GM12878 (cell line): ENCODE measurements at regions not wholly inside any gene's neighbourhood (a gene's known extent, or its start where the extent isn't known, plus 50 kb on each side); places are given as distances from the start of the nearest gene placed in this dataset.

ENCODE experiments used
- ATAC-seq: fragments of 200-7000 bp; cut with Tn5 transposase; 3 replicates; pipeline ENCODE4 v1.9.1; 2020; ENCODE audit warnings: mild to moderate bottlenecking, moderate library complexity
- BruUV-seq: library from RNA; stranded (reverse); fragments of 400-500 nt; replicated peaks from 2 replicates; lab custom pipeline; 2021; lab: Mats Ljungman, UMichigan
- CTCF ChIA-PET: fragments of 300-600 bp; sonication (Branson Sonifier 250); formaldehyde crosslinking; extraction: SDS; loops from one replicate; lab custom pipeline; 2021; ENCODE audit warnings: inconsistent platforms; lab: Yijun Ruan, JAX
- POLR2A ChIA-PET: fragments of 350-600 bp; formaldehyde crosslinking; extraction: SDS; loops from one replicate; lab custom pipeline; 2021; ENCODE audit warnings: inconsistent platforms; lab: Charles Lee
- RAD21 ChIA-PET: fragments of 300-600 bp; sonication (Branson Sonifier 250); formaldehyde crosslinking; loops from one replicate; lab custom pipeline; 2023; ENCODE audit warnings: antibody characterized with exemption; ENCODE audit not compliant: unreplicated experiment; lab: Charles Lee
- SMC1A ChIA-PET: fragments of 300-600 bp; sonication (Branson Sonifier 250); formaldehyde crosslinking; loops from one replicate; lab custom pipeline; 2023; ENCODE audit not compliant: unreplicated experiment, uncharacterized antibody; lab: Charles Lee
- DNase-seq: peaks from one replicate; pipeline ENCODE4 v3.0.0-alpha.2; 2011; ENCODE audit warnings: low read depth, low spot score
- FAIRE-seq: peaks from 3 replicates; lab custom pipeline; 2011; peaks lifted over from hg19 to GRCh38; lab: Jason Lieb, UNC
- H2AFZ ChIP-seq: 2 replicates; pipeline ENCODE4 v1.6.0; 2011; ENCODE audit warnings: low read depth, low read length, control low read depth; ENCODE audit not compliant: control insufficient read depth
- H3K27ac ChIP-seq: 2 replicates; pipeline ENCODE4 v1.5.1; 2011; ENCODE audit warnings: control low read depth; ENCODE audit not compliant: control insufficient read depth, insufficient read depth
- H3K27me3 ChIP-seq, 2 experiments: replicated peaks in 1 of 2; 2 replicates each; pipeline versions ENCODE4 v1.6.0 to v1.6.1; 2011; ENCODE audit warnings: low read length in 1 of 2; ENCODE audit not compliant: control insufficient read depth in 2 of 2, insufficient read depth in 2 of 2
- H3K36me3 ChIP-seq, 2 experiments: 2 replicates each; pipeline ENCODE4 v1.5.1; 2011; ENCODE audit warnings: low read length in 1 of 2; ENCODE audit not compliant: control insufficient read depth in 2 of 2, insufficient read depth in 2 of 2
- H3K4me1 ChIP-seq: 2 replicates; pipeline ENCODE4 v1.6.1; 2011; ENCODE audit warnings: mild to moderate bottlenecking, low read length, moderate library complexity, mixed read lengths; ENCODE audit not compliant: control insufficient read depth, insufficient read depth
- H3K4me2 ChIP-seq: 2 replicates; pipeline ENCODE4 v1.6.0; 2011; ENCODE audit warnings: control low read depth; ENCODE audit not compliant: control insufficient read depth, insufficient read depth
- H3K4me3 ChIP-seq: fragments of 200-600 bp; sonication (generic); 2 replicates; pipeline ENCODE4 v1.5.1; 2016
- H3K79me2 ChIP-seq: 2 replicates; pipeline ENCODE4 v1.6.0; 2011; ENCODE audit warnings: low read length; ENCODE audit not compliant: control insufficient read depth, insufficient read depth
- H3K9ac ChIP-seq: 2 replicates; pipeline ENCODE4 v1.8.0; 2011; ENCODE audit warnings: low read length, control low read depth, mixed read lengths; ENCODE audit not compliant: control insufficient read depth, insufficient read depth
- H3K9me3 ChIP-seq: replicated peaks from 3 replicates; pipeline ENCODE4 v1.5.1; 2011; ENCODE audit warnings: mild to moderate bottlenecking, low read length; ENCODE audit not compliant: control insufficient read depth, insufficient read depth
- H4K20me1 ChIP-seq: 2 replicates; pipeline ENCODE4 v1.6.0; 2011; ENCODE audit not compliant: control insufficient read depth, insufficient read depth
- BRCA1 ChIP-seq: IDR thresholded peaks from 2 replicates; pipeline ENCODE4 v1.6.1; 2011; ENCODE audit warnings: low read depth, low read length, improper control_type of control experiment
- CBFB ChIP-seq: IDR thresholded peaks from 2 replicates; pipeline ENCODE4 v1.6.1; 2016; ENCODE audit warnings: antibody characterized with exemption, low read depth
- CHD2 ChIP-seq: IDR thresholded peaks from 2 replicates; pipeline ENCODE4 v1.6.1; 2011; ENCODE audit warnings: low read depth, low read length, improper control_type of control experiment, borderline replicate concordance
- EED ChIP-seq: sonication (generic); IDR thresholded peaks from 2 replicates; pipeline ENCODE4 v1.6.1; 2016; ENCODE audit warnings: antibody characterized with exemption, low read depth
- GABPA ChIP-seq: IDR thresholded peaks from 2 replicates; pipeline ENCODE4 v1.6.1; 2014; ENCODE audit warnings: antibody characterized with exemption, low read depth, mild to moderate bottlenecking, inconsistent platforms
- HCFC1 ChIP-seq: fragments of 150-350 bp; IDR thresholded peaks from 2 replicates; pipeline ENCODE4 v1.6.1; 2014; ENCODE audit warnings: low read length
- HDAC2 ChIP-seq: fragments of 200-600 bp; sonication (generic); IDR thresholded peaks from 2 replicates; pipeline ENCODE4 v1.6.1; 2017
- HDAC6 ChIP-seq: fragments of 200-600 bp; sonication (generic); IDR thresholded peaks from one replicate; pipeline ENCODE4 v1.8.0; 2017; ENCODE audit warnings: antibody characterized with exemption; ENCODE audit not compliant: unreplicated experiment
- JUND ChIP-seq: IDR thresholded peaks from 2 replicates; pipeline ENCODE4 v1.6.1; 2012; ENCODE audit warnings: low read depth, mild to moderate bottlenecking, low read length, improper control_type of control experiment, moderate library complexity
- NFXL1 ChIP-seq: fragments of 450-650 bp; IDR thresholded peaks from 2 replicates; pipeline ENCODE4 v1.6.1; 2017; ENCODE audit warnings: antibody characterized with exemption, mild to moderate bottlenecking, borderline replicate concordance
- NFYA ChIP-seq: IDR thresholded peaks from 2 replicates; pipeline ENCODE4 v1.6.1; 2011; ENCODE audit warnings: low read depth, mild to moderate bottlenecking, low read length, improper control_type of control experiment, borderline replicate concordance
- RAD21 ChIP-seq: IDR thresholded peaks from 2 replicates; pipeline ENCODE4 v1.6.1; 2011; ENCODE audit warnings: mild to moderate bottlenecking, low read depth, low read length, moderate library complexity; ENCODE audit not compliant: insufficient read depth
- RAD51 ChIP-seq: fragments of 450-650 bp; IDR thresholded peaks from 2 replicates; pipeline ENCODE4 v1.6.1; 2016; ENCODE audit warnings: moderate library complexity, mild to moderate bottlenecking, inconsistent platforms
- RB1 ChIP-seq: fragments of 450-650 bp; formaldehyde crosslinking; IDR thresholded peaks from 2 replicates; pipeline ENCODE4 v1.6.1; 2017; ENCODE audit warnings: mild to moderate bottlenecking, borderline replicate concordance
- TBL1XR1 ChIP-seq: IDR thresholded peaks from 2 replicates; pipeline ENCODE4 v1.6.1; 2012; ENCODE audit warnings: low read depth, low read length, improper control_type of control experiment
- ZBED1 ChIP-seq: IDR thresholded peaks from 2 replicates; pipeline ENCODE4 v1.6.1; 2016; ENCODE audit warnings: borderline replicate concordance
- ZNF207 ChIP-seq: fragments of 450-650 bp; IDR thresholded peaks from 2 replicates; pipeline ENCODE4 v1.6.1; 2014; ENCODE audit warnings: antibody characterized with exemption, mild to moderate bottlenecking, borderline replicate concordance
- ZNF274 ChIP-seq: IDR thresholded peaks from one replicate; pipeline ENCODE4 v1.8.0; 2011; ENCODE audit not compliant: insufficient read length, insufficient read depth
- ZSCAN29 ChIP-seq: fragments of 450-650 bp; IDR thresholded peaks from 2 replicates; pipeline ENCODE4 v1.6.1; 2017; ENCODE audit warnings: mild to moderate bottlenecking, moderate library complexity
- WGBS: methylation state at CpG from one replicate; pipeline ENCODE4 v1.1.6; 2016; ENCODE audit warnings: low lambda C conversion rate; ENCODE audit not compliant: insufficient replicate concordance, insufficient coverage; ENCODE audit errors: missing lambda C conversion rate; 5-methylcytosine and 5-hydroxymethylcytosine counted together
- in situ Hi-C: fragments of 300-500 bp; cut with MboI; formaldehyde crosslinking; loops from 9 replicates; pipeline ENCODE4 v1.14.3; 2018; ENCODE audit warnings: mixed read lengths
- intact Hi-C: fragments of 100-400 bp; cut with micrococcal nuclease; formaldehyde crosslinking; loops from one replicate; pipeline ENCODE4 v1.14.2; 2022; ENCODE audit not compliant: unreplicated experiment

GRCh38 chr6:93902517-93902916, 483.2 kb upstream of the EPHA7 start:
- in situ Hi-C loops, result no loop called here

DNA sequence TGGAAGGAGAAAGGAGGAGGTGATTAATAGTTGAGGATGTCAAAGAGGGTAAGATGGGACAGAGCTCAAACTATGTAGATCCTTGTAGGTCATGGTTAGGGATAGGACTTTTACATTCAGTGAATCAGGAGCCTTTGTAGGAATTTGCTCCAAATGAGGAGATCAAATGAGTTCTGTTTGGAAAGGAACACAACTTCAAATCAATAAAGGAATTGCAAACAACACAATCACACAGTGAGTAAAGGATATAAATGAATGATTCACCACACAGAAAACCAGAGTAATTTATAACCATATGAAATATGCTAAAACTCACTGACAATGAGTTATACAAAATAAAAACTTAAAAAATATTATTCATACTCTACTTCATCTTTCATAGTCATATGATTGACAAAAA, 480.8 kb upstream of the EPHA7 start:
- Histone ChIP-seq H3K4me3 (no peak overlapping the region), H3K9me3 (no peaks in the 10 kb centered on the region), H2AFZ (no peak overlapping the region), H3K27ac (no peak overlapping the region), H3K36me3 (no peaks in the 10 kb centered on the region), H3K27me3 (no peaks in the 10 kb centered on the region), H3K4me1 (no peaks in the 10 kb centered on the region), H4K20me1 (no peaks in the 10 kb centered on the region), H3K9ac (no peak overlapping the region), H3K79me2 (no peaks in the 10 kb centered on the region), H3K4me2 (no peak overlapping the region)
- TF ChIP-seq HDAC6 (no peak), NFYA (no peak), TBL1XR1 (no peak)
- ChIA-PET CTCF (no interaction called here), RAD21 (no interaction called here), SMC1A (interaction anchor here (1.2 kb wide), 1 partner anchor 12 kb away, joined by 3 read pairs; no protein-coding TSS in a partner anchor), POLR2A (no interaction called here)
- intact Hi-C loops, result no loop called here
- in situ Hi-C loops, result no loop called here
- no peak for ATAC-seq
- no peak for FAIRE-seq
- BruUV-seq, result no TSS peak
- DNase-seq, result no peak

More at GRCh38 chr6:93902517-93902916, 483.2 kb upstream of the EPHA7 start:
- TF ChIP-seq GABPA (no peak), JUND (no peak), RB1 (no peak), EED (no peak), CBFB (no peak), RAD21 (no peak), HDAC2 (no peak), ZBED1 (no peak), ZNF274 (no peak), RAD51 (no peak), ZSCAN29 (no peak), CHD2 (no peak), ZNF207 (no peak), NFXL1 (no peak), HCFC1 (no peak), BRCA1 (no peak)
- TF ChIP-seq, all 136 proteins: peak for 0
- intact Hi-C loops, result no loop called here
- DNase-seq (no peak), ATAC-seq (no peak), FAIRE-seq (no peak)
- H3K4me3 ChIP-seq, result no peak overlapping the region
- no peak overlapping the region for H3K9ac ChIP-seq
- no peak overlapping the region for H3K27ac ChIP-seq
- WGBS, result 38% methylated on average over 5 of the region's 5 CpGs
- no peaks in the 10 kb centered on the region for H4K20me1 ChIP-seq
- H3K4me2 ChIP-seq, result no peak overlapping the region
- SMC1A ChIA-PET, result no interaction called here
- no peaks in the 10 kb centered on the region for H3K27me3 ChIP-seq
- POLR2A ChIA-PET, result no interaction called here
- no peaks in the 10 kb centered on the region for H3K79me2 ChIP-seq
- CTCF ChIA-PET, result no interaction called here
- H3K36me3 ChIP-seq, result no peaks in the 10 kb centered on the region
- RAD21 ChIA-PET, result no interaction called here
- H2AFZ ChIP-seq, result no peak overlapping the region
- BruUV-seq, result no TSS peak
- H3K9me3 ChIP-seq, result no peaks in the 10 kb centered on the region
- H3K4me1 ChIP-seq, result no peaks in the 10 kb centered on the region
